Erythroblast (primary cell): ENCODE measurements at regions not wholly inside any gene's neighbourhood (a gene's known extent, or its start where the extent isn't known, plus 50 kb on each side); places are given as distances from the start of the nearest gene placed in this dataset.

Experiments used
- DNase-seq, 2 experiments: peaks; one replicate each; lab custom pipeline; 2025; lab: John Stamatoyannopoulos, UW
- GATA1 ChIP-seq: IDR thresholded peaks from 2 replicates; pipeline ENCODE4 v1.6.1; 2011; ENCODE audit warnings: low read depth, mild to moderate bottlenecking, control low read depth, low read length, moderate library complexity
- POLR2A ChIP-seq: IDR thresholded peaks from 2 replicates; pipeline ENCODE4 v1.6.1; 2011; ENCODE audit warnings: mild to moderate bottlenecking, low read length

DNA sequence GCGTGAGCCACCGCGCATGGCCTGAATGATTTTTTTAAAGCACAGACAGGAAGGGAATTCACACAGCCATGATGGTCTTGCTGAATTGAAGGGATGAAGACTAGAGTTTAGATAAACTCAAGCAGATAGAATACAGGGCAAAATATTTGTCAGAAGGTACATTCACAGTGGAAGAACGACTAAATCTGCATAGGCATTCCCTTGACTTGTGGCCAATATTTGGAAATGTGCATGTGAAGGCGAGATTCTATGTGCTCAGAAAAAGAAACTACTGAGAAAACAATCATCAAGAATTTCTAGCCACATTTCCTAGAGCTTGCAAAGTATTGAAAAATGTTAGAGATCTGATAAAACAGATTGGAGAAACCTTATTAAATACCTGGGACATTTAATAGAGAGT is 1166.2 kb downstream of the DNAJB9 start:
- TF ChIP-seq GATA1 (no peak), POLR2A (no peak)
- DNase-seq, result no peak

DNA sequence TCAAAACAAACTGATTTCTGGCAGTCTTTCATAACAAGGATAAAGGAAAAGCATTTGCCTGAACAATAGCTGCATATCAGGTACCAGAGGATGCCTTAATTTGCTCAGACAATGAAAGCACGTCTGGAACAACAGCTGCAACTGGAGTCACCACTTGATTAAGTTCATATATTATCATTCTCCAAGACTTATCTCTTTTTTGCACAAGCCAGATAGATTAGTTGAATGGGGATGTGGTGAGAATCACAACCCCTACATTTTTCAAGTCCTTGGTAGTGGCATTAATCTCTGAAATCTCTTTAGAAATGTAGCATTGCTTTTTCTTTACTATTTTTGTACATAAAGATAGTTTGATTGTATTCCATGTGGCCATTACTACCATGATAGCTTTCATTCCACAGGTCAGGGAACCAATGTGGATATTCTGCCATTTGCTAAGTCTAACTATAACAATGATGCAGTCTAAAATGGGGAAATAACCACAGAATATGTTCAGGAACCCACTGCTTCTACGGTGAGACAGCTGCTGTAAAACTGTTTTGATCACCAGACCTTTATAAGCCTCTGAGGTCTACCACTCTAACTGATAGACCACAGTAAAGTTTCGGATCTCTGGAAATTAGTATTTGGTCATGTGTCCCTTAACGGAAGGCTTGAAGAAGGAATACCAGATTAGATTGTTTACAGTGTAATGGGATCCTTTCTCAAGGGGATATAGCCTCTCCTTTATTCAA is 1176.2 kb downstream of the DNAJB9 start:
- TF ChIP-seq GATA1, result no peak
- TF ChIP-seq POLR2A, result no peak
- DNase-seq, result no peak

DNA sequence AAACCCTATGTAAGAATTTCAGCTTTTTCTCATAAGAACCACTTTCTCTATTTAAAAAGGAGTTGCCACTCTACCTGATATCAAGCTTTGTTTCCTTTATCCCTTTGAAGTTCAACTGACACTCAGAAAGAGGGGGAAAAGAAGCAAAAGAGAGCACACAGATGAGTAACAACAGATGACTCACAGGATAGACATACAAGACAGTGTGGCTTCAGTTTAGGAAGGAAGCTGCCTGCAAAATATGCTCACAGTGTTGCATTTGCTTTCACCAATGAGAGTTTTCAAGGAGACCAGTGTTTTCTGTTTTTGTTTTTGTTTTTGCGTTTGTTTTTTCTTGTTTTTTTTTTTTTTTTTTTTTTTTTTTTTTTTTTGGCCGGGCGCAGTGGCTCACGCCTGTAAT is 1181.6 kb downstream of the DNAJB9 start:
- DNase-seq, result no peak

DNA sequence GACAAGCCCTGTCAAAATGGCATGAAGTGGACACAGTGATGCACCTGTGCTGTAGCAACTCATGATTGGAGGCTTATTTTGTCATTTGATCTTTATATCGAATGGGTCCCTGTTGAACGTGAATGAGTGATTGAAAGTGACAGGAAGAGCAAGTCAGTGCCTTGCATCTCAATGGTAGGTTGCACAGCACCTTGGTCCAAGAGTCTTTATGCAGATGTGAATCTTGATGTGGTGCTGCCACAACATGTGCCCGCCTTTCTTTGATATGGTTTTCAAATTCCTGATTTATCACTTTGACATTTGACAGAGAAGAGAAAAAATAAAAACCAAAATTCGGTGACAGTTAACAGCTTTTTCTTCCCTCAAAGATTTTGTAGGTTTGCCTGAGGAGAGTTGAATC is 1182.4 kb downstream of the DNAJB9 start:
- TF ChIP-seq POLR2A (no peak), GATA1 (no peak)
- no peak for DNase-seq

More for the DNA sequence above, 1181.6 kb downstream of the DNAJB9 start:
- no peak for TF ChIP-seq GATA1

DNA sequence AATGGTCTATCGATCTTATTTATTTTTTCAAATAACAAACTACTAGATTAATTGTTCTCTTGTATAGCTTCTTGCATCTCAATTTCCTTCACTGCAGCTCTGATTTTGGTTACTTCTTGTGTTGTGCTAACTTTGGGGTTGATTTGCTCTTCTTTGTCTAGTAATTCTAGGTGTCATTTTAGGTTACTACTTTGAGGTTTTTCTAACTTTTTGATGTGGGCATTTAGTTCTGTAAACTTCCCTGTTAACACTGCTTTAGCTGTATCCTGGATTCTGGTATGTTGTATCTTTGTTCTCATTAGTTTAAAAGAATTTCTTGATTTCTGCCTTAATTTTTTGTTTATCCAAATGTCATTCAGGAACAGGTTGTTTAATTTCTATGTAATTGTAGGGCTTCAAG is 1188.0 kb downstream of the DNAJB9 start:
- no peak for TF ChIP-seq POLR2A
- TF ChIP-seq GATA1, result no peak
- DNase-seq, result no peak

DNA sequence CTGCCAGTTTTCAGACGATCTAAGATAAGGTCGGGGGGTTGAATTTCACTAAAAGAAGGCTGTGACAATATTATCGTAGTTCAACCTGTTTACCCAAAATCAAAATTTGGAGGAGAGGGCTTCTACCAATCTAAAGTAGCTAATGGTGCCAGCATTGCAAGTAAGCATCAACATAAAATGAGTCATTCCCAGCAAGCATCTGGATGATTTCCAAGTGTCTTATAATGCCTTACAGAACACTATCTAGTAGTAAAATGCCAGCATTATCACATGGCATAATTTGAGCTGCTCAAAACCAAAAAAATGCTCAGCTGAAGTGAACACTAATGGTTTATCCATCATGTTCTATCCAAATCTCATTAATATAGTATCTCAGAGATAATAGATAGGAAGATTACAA is 1193.9 kb downstream of the DNAJB9 start:
- no peak for TF ChIP-seq GATA1
- no peak for TF ChIP-seq POLR2A
- DNase-seq, result no peak

DNA sequence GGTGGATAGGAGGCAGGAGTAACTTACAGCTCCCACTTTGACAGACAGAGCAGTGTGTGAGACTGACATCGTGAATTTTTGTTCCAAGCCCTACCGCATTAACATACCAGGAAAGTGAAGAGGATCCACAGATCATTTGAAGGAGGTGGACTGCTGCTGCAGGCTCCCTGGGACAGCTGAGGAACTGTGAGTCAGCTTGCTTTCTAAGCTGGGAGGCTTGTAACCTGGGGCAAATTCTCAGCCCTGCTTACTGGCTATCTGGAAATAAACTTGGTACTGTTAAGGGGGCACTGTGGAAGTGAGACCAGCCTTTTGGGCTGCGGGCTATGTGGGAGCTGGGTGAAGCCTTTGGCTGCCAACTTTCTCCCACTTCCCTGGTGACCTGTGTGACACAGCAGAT is 1202.5 kb downstream of the DNAJB9 start:
- no peak for TF ChIP-seq GATA1
- no peak for TF ChIP-seq POLR2A

DNA sequence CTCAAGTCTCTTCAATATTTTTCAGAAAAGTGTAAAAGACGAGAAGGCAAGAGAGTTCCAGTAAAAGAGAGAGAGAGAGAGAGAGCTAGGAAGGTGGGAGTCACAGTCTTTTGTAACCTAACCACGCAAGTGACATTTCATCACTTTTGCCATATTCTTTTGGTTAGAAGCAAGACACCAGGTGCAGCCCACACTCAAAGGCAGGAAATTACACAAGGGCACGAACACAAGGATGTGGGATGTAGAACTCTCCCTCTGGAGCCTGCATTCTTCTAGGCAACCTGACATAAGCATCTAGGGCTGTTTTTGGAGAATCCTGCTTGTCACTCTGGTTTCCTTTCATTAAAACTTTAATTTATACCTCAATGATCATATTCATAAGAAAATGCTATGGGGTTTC is 1213.1 kb downstream of the DNAJB9 start:
- no peak for DNase-seq
- no peak for TF ChIP-seq GATA1
- no peak for TF ChIP-seq POLR2A

More for the DNA sequence above, 1202.5 kb downstream of the DNAJB9 start:
- DNase-seq, result no peak

DNA sequence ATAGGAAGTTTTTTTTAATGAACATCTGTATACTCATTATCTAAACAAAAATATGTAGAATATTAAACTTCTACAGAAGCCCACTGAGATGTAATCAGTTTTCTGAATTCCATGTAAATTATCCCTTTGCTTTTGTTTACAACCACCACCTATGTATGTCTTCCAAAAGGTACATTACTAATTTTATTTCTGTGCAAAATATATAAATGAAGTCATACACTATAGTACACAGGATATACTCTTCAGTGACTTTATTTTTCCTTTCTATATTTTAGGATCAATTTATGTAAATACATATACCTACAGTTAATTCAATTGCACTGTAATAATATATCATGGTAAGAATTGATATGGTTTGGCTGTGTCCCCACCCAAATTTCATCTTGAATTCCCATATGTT is 1236.9 kb downstream of the DNAJB9 start:
- no peak for DNase-seq
- TF ChIP-seq GATA1 (no peak), POLR2A (no peak)

DNA sequence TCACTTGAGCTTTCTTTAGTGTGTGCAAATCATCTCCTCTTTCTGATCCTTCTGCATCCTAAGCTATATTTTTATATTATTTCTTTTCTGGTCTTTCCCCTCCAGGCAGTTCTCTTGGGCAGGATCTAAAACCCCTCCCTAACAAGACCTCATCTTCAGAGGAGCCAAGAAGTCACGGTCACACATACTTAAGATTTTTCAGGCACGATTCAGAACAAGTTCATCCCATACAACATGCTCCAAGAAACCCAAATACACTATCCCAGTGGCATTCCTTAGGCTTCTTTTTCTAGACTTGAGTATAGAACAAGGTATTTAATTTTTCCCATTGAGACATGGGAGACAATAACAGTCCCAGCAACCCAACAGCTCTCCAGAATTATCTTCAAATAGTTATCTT is 1251.5 kb downstream of the DNAJB9 start:
- TF ChIP-seq POLR2A (no peak), GATA1 (no peak)
- no peak for DNase-seq

DNA sequence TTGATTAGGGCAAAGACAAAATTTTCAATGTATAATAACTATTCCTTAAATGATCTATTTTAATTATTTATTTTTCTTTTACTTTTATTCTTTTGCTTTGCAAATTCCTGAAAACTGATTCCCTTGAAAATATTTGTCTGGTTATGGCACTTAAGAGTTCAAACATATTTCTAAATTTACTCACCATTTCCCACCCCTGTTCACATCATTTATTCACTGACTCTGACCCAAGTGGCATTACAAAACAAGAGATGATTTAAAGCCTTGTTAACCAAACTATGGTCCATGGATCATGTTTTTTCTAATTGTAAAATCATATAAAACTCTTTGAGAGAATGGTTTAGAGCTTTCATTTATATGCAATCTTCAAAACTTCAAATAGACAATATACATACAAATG is 1256.1 kb upstream of the LRRN3 start:
- TF ChIP-seq POLR2A, result no peak
- TF ChIP-seq GATA1, result no peak
- DNase-seq, result no peak

DNA sequence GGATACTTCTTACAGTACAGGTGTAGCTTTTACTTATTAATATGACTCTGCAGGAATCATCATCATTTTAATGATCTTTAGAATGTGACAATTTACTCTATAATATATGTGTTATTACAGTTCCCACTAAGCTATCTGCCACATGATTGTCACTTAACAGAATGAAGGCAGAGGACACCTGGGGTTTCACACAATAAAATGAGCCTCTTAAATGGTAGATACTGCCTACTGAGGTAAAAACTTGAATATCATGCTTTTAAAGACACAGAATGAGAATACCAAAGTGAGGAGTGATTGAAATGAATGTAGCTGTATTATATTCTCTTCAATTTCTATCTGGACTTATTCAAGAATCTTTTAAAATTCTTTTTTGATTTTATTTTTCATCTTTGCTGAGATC is 1255.3 kb upstream of the LRRN3 start:
- TF ChIP-seq GATA1 (no peak), POLR2A (no peak)
- DNase-seq, result no peak

DNA sequence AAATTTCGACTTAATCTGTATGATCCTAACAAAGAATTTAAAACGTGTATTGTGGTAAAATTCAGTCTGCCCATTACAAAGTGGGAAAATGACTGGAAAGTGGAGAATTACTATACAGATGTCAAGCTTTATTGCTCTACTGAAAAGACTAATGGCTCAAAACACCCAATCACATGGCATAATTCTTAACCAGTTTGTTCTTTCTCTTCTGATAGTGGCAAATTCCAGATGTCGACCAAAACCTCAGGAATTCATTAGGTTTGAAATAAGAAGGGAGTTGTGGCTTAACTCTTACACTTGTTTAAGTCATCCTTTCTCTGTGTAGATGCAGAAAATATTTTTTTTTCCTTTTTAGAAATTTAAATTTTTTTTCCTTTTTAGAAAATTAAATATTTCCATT is 1254.9 kb upstream of the LRRN3 start:
- no peak for TF ChIP-seq POLR2A

DNA sequence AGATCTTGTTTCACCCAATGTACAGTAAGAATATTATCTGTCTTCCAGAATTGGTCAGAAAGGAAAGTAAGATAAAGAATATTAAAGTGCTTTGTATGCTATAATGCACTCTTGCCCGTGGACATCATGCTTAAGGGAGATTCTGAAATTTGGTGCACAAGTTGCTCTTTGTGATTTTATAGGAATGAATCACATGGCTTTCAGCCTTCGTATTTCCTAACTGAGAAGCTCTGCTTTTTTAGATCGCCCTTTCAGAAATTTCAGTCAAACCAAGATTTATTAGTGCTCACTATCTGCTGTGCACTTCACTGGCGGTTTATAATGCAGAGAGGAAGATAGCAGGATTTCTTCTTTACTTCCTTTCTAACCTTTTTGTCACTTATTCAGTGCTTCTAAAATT is 1248.5 kb upstream of the LRRN3 start:
- DNase-seq, result no peak
- no peak for TF ChIP-seq POLR2A
- no peak for TF ChIP-seq GATA1

More for the DNA sequence above, 1254.9 kb upstream of the LRRN3 start:
- no peak for DNase-seq

DNA sequence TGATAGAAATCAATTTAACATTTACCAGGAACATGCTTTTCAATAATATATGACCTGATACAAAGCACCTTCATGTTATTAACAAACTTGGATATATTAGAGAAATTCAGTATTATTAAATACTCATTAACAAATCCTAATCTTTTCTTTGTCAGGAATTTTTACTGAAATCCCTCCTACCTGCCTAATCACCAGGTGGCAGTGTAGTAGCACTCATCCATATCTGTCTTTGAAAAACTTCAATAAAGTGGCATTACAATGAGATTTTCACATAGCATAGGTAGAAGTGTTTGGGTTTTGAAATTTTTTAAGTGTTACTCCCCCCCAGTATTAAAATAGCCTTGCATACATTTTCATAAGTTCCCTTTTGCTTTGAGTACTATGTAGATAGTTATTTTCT is 1246.6 kb upstream of the LRRN3 start:
- DNase-seq, result peak in 1 of 2 experiments; percentile 3
- no peak for TF ChIP-seq POLR2A
- TF ChIP-seq GATA1, result no peak
